GM23338 (cell line): ENCODE measurements at regions not wholly inside any gene's neighbourhood (a gene's known extent, or its start where the extent isn't known, plus 50 kb on each side); places are given as distances from the start of the nearest gene placed in this dataset.
A peak's percentile ranks its signal among the peaks of the same experiment; 100 is the strongest.
"Not testable (repeated sequence)": the region's sequence is repeated elsewhere in the genome, so short reads cannot be mapped to it uniquely, and the experiment has no call there.

Experiments used
- ATAC-seq: fragments of 200-7000 bp; cut with Tn5 transposase; 3 replicates; pipeline ENCODE4 v1.9.1; 2020
- DNase-seq: peaks from one replicate; pipeline ENCODE4 v3.0.0-alpha.2; 2015; ENCODE audit warnings: low spot score
- H2AFZ ChIP-seq: fragments of 200-600 bp; sonication (generic); 2 replicates; pipeline ENCODE4 v1.8.0; 2016; ENCODE audit warnings: antibody characterized with exemption, mild to moderate bottlenecking, moderate library complexity
- H3F3A ChIP-seq: fragments of 200-600 bp; sonication (generic); replicated peaks from 2 replicates; pipeline ENCODE4 v1.8.0; 2017; ENCODE audit warnings: antibody characterized with exemption, mixed run types, low read depth
- H3K27ac ChIP-seq: fragments of 200-600 bp; sonication (generic); 2 replicates; pipeline ENCODE4 v1.6.1; 2016; ENCODE audit warnings: low read depth
- H3K27me3 ChIP-seq: fragments of 200-600 bp; sonication (generic); 2 replicates; pipeline ENCODE4 v1.8.0; 2016; ENCODE audit warnings: mild to moderate bottlenecking, mixed run types, moderate library complexity; ENCODE audit not compliant: insufficient read depth
- H3K36me3 ChIP-seq: fragments of 200-600 bp; sonication (generic); 2 replicates; pipeline ENCODE4 v1.8.0; 2016; ENCODE audit warnings: mild to moderate bottlenecking; ENCODE audit not compliant: insufficient read depth
- H3K4me1 ChIP-seq: fragments of 200-600 bp; sonication (generic); 2 replicates; pipeline ENCODE4 v1.8.0; 2016; ENCODE audit warnings: mild to moderate bottlenecking, moderate library complexity; ENCODE audit not compliant: insufficient read depth
- H3K4me2 ChIP-seq: fragments of 200-600 bp; sonication (generic); 2 replicates; pipeline ENCODE4 v1.7.1; 2017; ENCODE audit warnings: mixed run types
- H3K4me3 ChIP-seq: fragments of 200-600 bp; sonication (generic); 2 replicates; pipeline ENCODE4 v1.6.1; 2016; ENCODE audit warnings: mixed run types
- H3K79me2 ChIP-seq: fragments of 200-600 bp; sonication (generic); replicated peaks from 2 replicates; pipeline ENCODE4 v1.8.0; 2017; ENCODE audit warnings: mild to moderate bottlenecking; ENCODE audit not compliant: insufficient read depth
- H3K9me2 ChIP-seq: fragments of 200-600 bp; sonication (generic); 2 replicates; pipeline ENCODE4 v1.8.0; 2017; ENCODE audit not compliant: insufficient read depth
- H4K20me1 ChIP-seq: fragments of 200-600 bp; sonication (generic); replicated peaks from 2 replicates; pipeline ENCODE4 v1.8.0; 2017; ENCODE audit warnings: mild to moderate bottlenecking; ENCODE audit not compliant: insufficient read depth
- H3K27ac Mint-ChIP-seq: 2 replicates; pipeline ENCODE4 v1.8.0; 2020; ENCODE audit warnings: inconsistent platforms, mild to moderate bottlenecking, moderate library complexity, mixed read lengths
- H3K27me3 Mint-ChIP-seq: 3 replicates; pipeline ENCODE4 v1.8.0; 2022; ENCODE audit warnings: low read depth, mild to moderate bottlenecking, moderate library complexity, mixed read lengths, inconsistent platforms; ENCODE audit not compliant: insufficient read depth, poor library complexity
- H3K36me3 Mint-ChIP-seq: 3 replicates; pipeline ENCODE4 v1.8.0; 2021; ENCODE audit warnings: low read depth, mild to moderate bottlenecking, inconsistent platforms, moderate library complexity, mixed read lengths
- H3K4me1 Mint-ChIP-seq: 3 replicates; pipeline ENCODE4 v1.8.0; 2020; ENCODE audit warnings: mild to moderate bottlenecking, inconsistent platforms, mixed read lengths
- H3K4me3 Mint-ChIP-seq: 3 replicates; pipeline ENCODE4 v1.8.0; 2021; ENCODE audit warnings: moderate library complexity, mild to moderate bottlenecking, inconsistent platforms, mixed read lengths
- H3K9me3 Mint-ChIP-seq: 3 replicates; pipeline ENCODE4 v1.8.0; 2020; ENCODE audit warnings: moderate library complexity, mild to moderate bottlenecking, inconsistent platforms, mixed read lengths
- ETS1 ChIP-seq: IDR thresholded peaks from 2 replicates; pipeline ENCODE4 v1.6.1; 2016; ENCODE audit warnings: antibody characterized with exemption
- EZH2phosphoT487 ChIP-seq: fragments of 200-600 bp; sonication (generic); IDR thresholded peaks from one replicate; pipeline ENCODE4 v1.8.1; 2018; ENCODE audit warnings: antibody characterized with exemption; ENCODE audit not compliant: unreplicated experiment
- JUNB ChIP-seq: IDR thresholded peaks from one replicate; pipeline ENCODE4 v1.6.1; 2016; ENCODE audit warnings: antibody characterized with exemption; ENCODE audit not compliant: unreplicated experiment
- POLR2AphosphoS5 ChIP-seq: IDR thresholded peaks from 2 replicates; pipeline ENCODE4 v1.6.1; 2016; ENCODE audit warnings: antibody characterized with exemption, low read depth
- ZNF114 ChIP-seq: fragments of 250-450 bp; sonication (Bioruptor Pico); IDR thresholded peaks from 2 replicates; pipeline ENCODE4 v1.5.0; 2020; ENCODE audit warnings: mild to moderate bottlenecking, moderate library complexity
- ZNF331 ChIP-seq: fragments of 250-450 bp; sonication (Bioruptor Pico); IDR thresholded peaks from 2 replicates; pipeline ENCODE4 v1.5.0; 2020; ENCODE audit warnings: low read depth, mild to moderate bottlenecking, moderate library complexity
- TF ChIP-seq, protein P1 (sequence below), 2 experiments: fragments of 200-600 bp in 1 of 2; sonication (generic) in 1 of 2; conservative IDR thresholded peaks; 2 replicates each; pipeline versions ENCODE4 v1.5.1 to v1.6.1; 2016 to 2017; ENCODE audit warnings: antibody characterized with exemption in 2 of 2, low read depth in 2 of 2, mild to moderate bottlenecking in 2 of 2, moderate library complexity in 1 of 2
- TF ChIP-seq, protein P2 (sequence below): IDR thresholded peaks from one replicate; pipeline ENCODE4 v1.6.1; 2018; ENCODE audit warnings: antibody characterized with exemption; ENCODE audit not compliant: unreplicated experiment

DNA sequence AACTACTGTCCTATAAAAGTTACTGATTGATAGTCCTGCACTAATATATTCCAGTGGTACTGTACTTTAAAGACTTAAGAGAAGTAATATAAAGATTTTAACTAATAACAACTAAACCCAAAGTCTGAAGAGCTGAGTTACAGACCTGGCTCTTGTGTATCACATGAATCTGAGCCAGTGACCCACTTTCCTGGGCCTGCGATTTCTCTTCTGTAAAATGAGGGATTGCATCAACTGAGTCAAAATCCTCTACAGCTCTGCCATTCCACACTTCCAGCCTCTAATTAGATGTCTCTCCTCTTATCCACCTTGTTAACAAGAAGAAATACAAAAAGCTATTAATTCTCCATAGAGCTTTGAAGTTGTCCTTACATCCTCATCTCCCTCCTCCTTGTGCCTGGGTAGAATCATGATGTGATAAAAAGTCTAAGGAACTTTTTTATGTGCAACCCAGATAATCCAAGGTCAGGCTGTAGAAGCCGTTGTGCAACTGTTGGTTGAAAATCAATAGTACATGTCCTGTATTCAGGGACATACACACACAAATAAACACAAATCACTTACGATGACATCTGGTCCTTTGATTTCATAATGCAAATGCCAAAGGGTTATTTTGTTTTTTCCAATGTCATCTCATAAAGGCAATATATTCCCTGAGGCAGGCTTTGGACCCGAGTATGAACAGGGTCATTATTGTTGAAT is 410.3 kb downstream of the KCNA4 start (continued):
- TF ChIP-seq, protein P1, sequence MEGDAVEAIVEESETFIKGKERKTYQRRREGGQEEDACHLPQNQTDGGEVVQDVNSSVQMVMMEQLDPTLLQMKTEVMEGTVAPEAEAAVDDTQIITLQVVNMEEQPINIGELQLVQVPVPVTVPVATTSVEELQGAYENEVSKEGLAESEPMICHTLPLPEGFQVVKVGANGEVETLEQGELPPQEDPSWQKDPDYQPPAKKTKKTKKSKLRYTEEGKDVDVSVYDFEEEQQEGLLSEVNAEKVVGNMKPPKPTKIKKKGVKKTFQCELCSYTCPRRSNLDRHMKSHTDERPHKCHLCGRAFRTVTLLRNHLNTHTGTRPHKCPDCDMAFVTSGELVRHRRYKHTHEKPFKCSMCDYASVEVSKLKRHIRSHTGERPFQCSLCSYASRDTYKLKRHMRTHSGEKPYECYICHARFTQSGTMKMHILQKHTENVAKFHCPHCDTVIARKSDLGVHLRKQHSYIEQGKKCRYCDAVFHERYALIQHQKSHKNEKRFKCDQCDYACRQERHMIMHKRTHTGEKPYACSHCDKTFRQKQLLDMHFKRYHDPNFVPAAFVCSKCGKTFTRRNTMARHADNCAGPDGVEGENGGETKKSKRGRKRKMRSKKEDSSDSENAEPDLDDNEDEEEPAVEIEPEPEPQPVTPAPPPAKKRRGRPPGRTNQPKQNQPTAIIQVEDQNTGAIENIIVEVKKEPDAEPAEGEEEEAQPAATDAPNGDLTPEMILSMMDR (conservative IDR thresholded peaks at IDR 0.05; ENCODE audit: low read depth in 2 of 2) = no peak
- no peak for TF ChIP-seq POLR2AphosphoS5
- TF ChIP-seq EZH2phosphoT487 = no peak
- TF ChIP-seq ZNF331 (CRISPR knock-in tag) = no peak
- TF ChIP-seq ZNF114 = no peak
- TF ChIP-seq, protein P2, sequence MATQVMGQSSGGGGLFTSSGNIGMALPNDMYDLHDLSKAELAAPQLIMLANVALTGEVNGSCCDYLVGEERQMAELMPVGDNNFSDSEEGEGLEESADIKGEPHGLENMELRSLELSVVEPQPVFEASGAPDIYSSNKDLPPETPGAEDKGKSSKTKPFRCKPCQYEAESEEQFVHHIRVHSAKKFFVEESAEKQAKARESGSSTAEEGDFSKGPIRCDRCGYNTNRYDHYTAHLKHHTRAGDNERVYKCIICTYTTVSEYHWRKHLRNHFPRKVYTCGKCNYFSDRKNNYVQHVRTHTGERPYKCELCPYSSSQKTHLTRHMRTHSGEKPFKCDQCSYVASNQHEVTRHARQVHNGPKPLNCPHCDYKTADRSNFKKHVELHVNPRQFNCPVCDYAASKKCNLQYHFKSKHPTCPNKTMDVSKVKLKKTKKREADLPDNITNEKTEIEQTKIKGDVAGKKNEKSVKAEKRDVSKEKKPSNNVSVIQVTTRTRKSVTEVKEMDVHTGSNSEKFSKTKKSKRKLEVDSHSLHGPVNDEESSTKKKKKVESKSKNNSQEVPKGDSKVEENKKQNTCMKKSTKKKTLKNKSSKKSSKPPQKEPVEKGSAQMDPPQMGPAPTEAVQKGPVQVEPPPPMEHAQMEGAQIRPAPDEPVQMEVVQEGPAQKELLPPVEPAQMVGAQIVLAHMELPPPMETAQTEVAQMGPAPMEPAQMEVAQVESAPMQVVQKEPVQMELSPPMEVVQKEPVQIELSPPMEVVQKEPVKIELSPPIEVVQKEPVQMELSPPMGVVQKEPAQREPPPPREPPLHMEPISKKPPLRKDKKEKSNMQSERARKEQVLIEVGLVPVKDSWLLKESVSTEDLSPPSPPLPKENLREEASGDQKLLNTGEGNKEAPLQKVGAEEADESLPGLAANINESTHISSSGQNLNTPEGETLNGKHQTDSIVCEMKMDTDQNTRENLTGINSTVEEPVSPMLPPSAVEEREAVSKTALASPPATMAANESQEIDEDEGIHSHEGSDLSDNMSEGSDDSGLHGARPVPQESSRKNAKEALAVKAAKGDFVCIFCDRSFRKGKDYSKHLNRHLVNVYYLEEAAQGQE = no peak
- TF ChIP-seq ETS1 = no peak
- no peak for TF ChIP-seq JUNB

DNA sequence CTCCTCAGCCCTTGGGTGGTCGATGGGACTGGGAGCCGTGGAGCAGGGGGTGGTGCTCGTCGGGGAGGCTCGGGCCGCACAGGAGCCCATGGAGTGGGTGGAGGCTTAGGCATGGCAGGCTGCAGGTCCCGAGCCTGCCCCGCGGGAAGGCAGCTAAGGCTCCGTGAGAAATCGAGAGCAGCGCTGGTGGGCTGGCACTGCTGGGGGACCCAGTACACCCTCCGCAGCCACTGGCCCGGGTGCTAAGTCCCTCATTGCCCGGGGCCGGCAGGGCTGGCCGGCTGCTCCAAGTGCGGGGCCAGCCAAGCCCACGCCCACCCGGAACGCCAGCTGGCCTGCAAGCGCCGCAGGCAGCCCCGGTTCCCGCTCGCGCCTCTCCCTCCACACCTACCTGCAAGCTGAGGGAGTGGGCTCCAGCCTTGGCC is 416.7 kb downstream of the KCNA4 start:
- not testable (repeated sequence) for H3K9me2 ChIP-seq, H4K20me1 ChIP-seq, H3K79me2 ChIP-seq, H3K4me3 Mint-ChIP-seq, H3K4me3 ChIP-seq, H3K27ac ChIP-seq, ATAC-seq, H3F3A ChIP-seq, H3K4me2 ChIP-seq, H3K4me1 ChIP-seq, H3K27me3 Mint-ChIP-seq, H3K36me3 Mint-ChIP-seq, H3K36me3 ChIP-seq, DNase-seq, H3K27me3 ChIP-seq, H3K4me1 Mint-ChIP-seq, H3K27ac Mint-ChIP-seq
- H2AFZ ChIP-seq = 0 out of 2 replicates have a peak overlapping the region, but pooled peaks have one; percentile 47
- H3K9me3 Mint-ChIP-seq = peaks cover 11% of the 10 kb centered on the region; the same call in 2 of the 3 replicates
